ENCODE measurements at regions not wholly inside any gene's neighbourhood (a gene's known extent, or its start where the extent isn't known, plus 50 kb on each side); places are given as distances from the start of the nearest gene placed in this dataset.

GRCh38 chr16:22621586-22622155 is 111.0 kb downstream of the NPIPB5 start:
- TF ChIP-seq CTCF (conservative IDR thresholded peaks at IDR 0.05), result no peak
- Mint-ChIP-seq H3K9me3 (no peaks in the 10 kb centered on the region), H3K4me3 (no peak overlapping the region), H3K4me1 (peaks cover 11 to 15% of the 10 kb centered on the region in 2 experiments), H3K27ac (no peak overlapping the region), H3K36me3 (ENCODE audit: insufficient read depth in 1 of 3, low read depth in 3 of 3) (no peaks in the 10 kb centered on the region), H3K27me3 (ENCODE audit: low read depth) (no peaks in the 10 kb centered on the region)
- no peak overlapping the region for H2BK20ac ChIP-seq (ENCODE audit: low read depth, low read length, poor library complexity, severe bottlenecking)
- H4K5ac ChIP-seq (ENCODE audit: insufficient read length, low read depth, low read length), result no peak overlapping the region
- peaks cover 11% of the 10 kb centered on the region for H3K4me1 ChIP-seq (ENCODE audit: insufficient read depth, low read length)
- no peak overlapping the region for H3K9ac ChIP-seq (ENCODE audit: extremely low read depth, insufficient read length, low read length)
- no peak overlapping the region for H3K56ac ChIP-seq (ENCODE audit: insufficient read length, low read depth, low read length)
- H2BK12ac ChIP-seq (ENCODE audit: insufficient read length, low read depth, low read length), result no peak overlapping the region
- H3K9me3 ChIP-seq (ENCODE audit: control insufficient read depth, low read depth, low read length), result no peaks in the 10 kb centered on the region
- H3K27me3 ChIP-seq (ENCODE audit: insufficient read depth, low read length), result no peaks in the 10 kb centered on the region
- H3K27ac ChIP-seq (ENCODE audit: insufficient read length, low read depth, low read length), result no peak overlapping the region
- H3K79me2 ChIP-seq (ENCODE audit: insufficient read depth, low read length), result no peaks in the 10 kb centered on the region
- no peak overlapping the region for H3K4me2 ChIP-seq (ENCODE audit: insufficient read depth, insufficient read length, low read length)
- DNase-seq, result no peak
- no peak overlapping the region for H3K4ac ChIP-seq (ENCODE audit: low read depth, low read length)
- no peaks in the 10 kb centered on the region for H3K23me2 ChIP-seq (ENCODE audit: insufficient read length, low read depth, low read length, poor library complexity, severe bottlenecking)
- H2AFZ ChIP-seq (ENCODE audit: low read length), result no peak overlapping the region
- H4K91ac ChIP-seq (ENCODE audit: insufficient read length, low read depth, low read length), result no peak overlapping the region
- H2BK120ac ChIP-seq (ENCODE audit: low read depth, low read length, poor library complexity, severe bottlenecking), result no peak overlapping the region
- H3T11ph ChIP-seq (ENCODE audit: low read length), result no peak overlapping the region
- H3K23ac ChIP-seq (ENCODE audit: insufficient read length, low read depth, low read length), result no peak overlapping the region
- no peak overlapping the region for H3K18ac ChIP-seq (ENCODE audit: insufficient read length, low read depth, low read length)
- H4K20me1 ChIP-seq (ENCODE audit: control insufficient read depth, insufficient read depth, insufficient read length), result no peaks in the 10 kb centered on the region
- H3K79me1 ChIP-seq (ENCODE audit: insufficient read depth, low read depth, low read length, poor library complexity, severe bottlenecking), result no peaks in the 10 kb centered on the region
- H2BK15ac ChIP-seq (ENCODE audit: low read depth, low read length), result no peak overlapping the region
- H2BK5ac ChIP-seq (ENCODE audit: insufficient read length, low read length), result no peak overlapping the region
- no CpG with 5 or more reads among the region's 7 CpGs for WGBS (ENCODE audit: extremely low coverage, insufficient read length, low lambda C conversion rate)
- no peak overlapping the region for H4K8ac ChIP-seq (replicated peaks; ENCODE audit: insufficient read length, low read depth, low read length)
- no peak overlapping the region for H2AK5ac ChIP-seq (ENCODE audit: insufficient read length, low read length)
- no peak overlapping the region for H3K14ac ChIP-seq (ENCODE audit: insufficient read depth, low read length)
